K562 (cell line): ENCODE measurements at regions not wholly inside any gene's neighbourhood (a gene's known extent, or its start where the extent isn't known, plus 50 kb on each side); places are given as distances from the start of the nearest gene placed in this dataset.

ENCODE experiments used
- ATAC-seq: fragments of 200-7000 bp; cut with Tn5 transposase; 3 replicates; pipeline ENCODE4 v1.9.1; 2020; ENCODE audit warnings: moderate library complexity
- BruUV-seq: library from RNA; stranded (reverse); fragments of 400-500 nt; replicated peaks from 2 replicates; lab custom pipeline; 2021; lab: Mats Ljungman, UMichigan
- CTCF ChIA-PET: fragments of 300-600 bp; formaldehyde crosslinking; extraction: SDS; loops from one replicate; lab custom pipeline; 2021; ENCODE audit warnings: low intra/inter-chr PET ratio; lab: Yijun Ruan, JAX
- POLR2A ChIA-PET: fragments of 300-600, 350-650 bp; sonication (Branson Sonifier 250); formaldehyde crosslinking; extraction: SDS; loops from one replicate; lab custom pipeline; 2021; ENCODE audit warnings: antibody characterized with exemption, inconsistent platforms; lab: Yijun Ruan, JAX
- DNase-seq, 4 experiments: peaks; one replicate each; pipeline versions ENCODE4 v3.0.0 to v3.0.0-alpha.2; 2011 to 2018; ENCODE audit warnings: low spot score in 3 of 4, mixed read lengths in 3 of 4; ENCODE audit errors: extremely low read depth in 1 of 4
- FAIRE-seq: peaks from 2 replicates; lab custom pipeline; 2011; peaks lifted over from hg19 to GRCh38; lab: Jason Lieb, UNC
- H2AFZ ChIP-seq: 2 replicates; pipeline ENCODE4 v1.6.0; 2011; ENCODE audit warnings: low read depth, low read length, control low read depth, inconsistent platforms
- H3K27ac ChIP-seq: fragments of 200-600 bp; 3 replicates; pipeline ENCODE4 v1.8.0; 2011; ENCODE audit warnings: low read depth, mild to moderate bottlenecking, control low read depth, inconsistent platforms, low read length, moderate library complexity, mixed read lengths; ENCODE audit errors: extremely low read depth
- H3K27me3 ChIP-seq, 2 experiments: fragments of 300-600 bp in 1 of 2; 2 replicates in 1 of 2; 3 replicates in 1 of 2; pipeline versions ENCODE4 v1.6.0 to v1.8.0; 2011; ENCODE audit warnings: inconsistent platforms in 2 of 2, low read length in 2 of 2, mild to moderate bottlenecking in 1 of 2, mixed read lengths in 1 of 2, moderate library complexity in 1 of 2; ENCODE audit not compliant: control insufficient read depth in 2 of 2, insufficient read depth in 2 of 2
- H3K36me3 ChIP-seq: fragments of 300-600 bp; 3 replicates; pipeline ENCODE4 v1.8.0; 2011; ENCODE audit warnings: mild to moderate bottlenecking, low read length, inconsistent platforms; ENCODE audit not compliant: control insufficient read depth, insufficient read depth
- H3K4me1 ChIP-seq, 2 experiments: fragments of 200-600 bp in 1 of 2; replicated peaks in 1 of 2; 2 replicates in 1 of 2; 3 replicates in 1 of 2; pipeline versions ENCODE4 v1.5.1 to v1.8.0; 2011; ENCODE audit warnings: inconsistent platforms in 2 of 2, low read length in 2 of 2, mild to moderate bottlenecking in 1 of 2, mixed read lengths in 1 of 2, moderate library complexity in 1 of 2; ENCODE audit not compliant: control insufficient read depth in 2 of 2, insufficient read depth in 2 of 2
- H3K4me2 ChIP-seq: 2 replicates; pipeline ENCODE4 v1.6.1; 2011; ENCODE audit warnings: low read length, control low read depth, inconsistent platforms, mixed read lengths; ENCODE audit not compliant: insufficient read depth
- H3K4me3 ChIP-seq: fragments of 200-600 bp; sonication (generic), shearing (Covaris generic); 2 replicates; pipeline ENCODE4 v1.5.1; 2016; ENCODE audit warnings: control low read depth, inconsistent platforms
- H3K79me2 ChIP-seq: fragments of 200-600 bp; 3 replicates; pipeline ENCODE4 v1.8.0; 2011; ENCODE audit warnings: low read length, inconsistent platforms; ENCODE audit not compliant: control insufficient read depth, insufficient read depth
- H3K9ac ChIP-seq, 2 experiments: 2 replicates each; pipeline versions ENCODE4 v1.6.0 to v1.6.1; 2011; ENCODE audit warnings: low read depth in 2 of 2, low read length in 2 of 2, control low read depth in 1 of 2, inconsistent platforms in 1 of 2, mild to moderate bottlenecking in 1 of 2, mixed read lengths in 1 of 2; ENCODE audit not compliant: insufficient read depth in 1 of 2
- H3K9me1 ChIP-seq: one replicate; pipeline ENCODE4 v1.6.0; 2011; ENCODE audit warnings: inconsistent platforms, mild to moderate bottlenecking, low read length, moderate library complexity; ENCODE audit not compliant: control insufficient read depth, insufficient read depth
- H3K9me3 ChIP-seq: replicated peaks from 2 replicates; pipeline ENCODE4 v1.5.1; 2011; ENCODE audit warnings: low read depth, low read length, inconsistent platforms; ENCODE audit not compliant: control insufficient read depth, insufficient read depth
- H4K20me1 ChIP-seq: replicated peaks from 2 replicates; pipeline ENCODE4 v1.6.1; 2011; ENCODE audit warnings: low read length, inconsistent platforms, mixed read lengths; ENCODE audit not compliant: control insufficient read depth, insufficient read depth
- CC2D1A ChIP-seq: fragments of 450-650 bp; IDR thresholded peaks from 2 replicates; pipeline ENCODE4 v1.6.1; 2017; ENCODE audit warnings: mild to moderate bottlenecking
- CSDE1 ChIP-seq, 2 experiments: fragments of 450-650 bp; IDR thresholded peaks; 2 replicates each; pipeline ENCODE4 v1.6.1; 2016; ENCODE audit warnings: mild to moderate bottlenecking in 1 of 2
- GTF2F1 ChIP-seq: IDR thresholded peaks from 2 replicates; pipeline ENCODE4 v1.6.1; 2011; ENCODE audit warnings: low read depth, low read length, improper control_type of control experiment
- KAT8 ChIP-seq: fragments of 450-650 bp; IDR thresholded peaks from 2 replicates; pipeline ENCODE4 v1.6.1; 2016; ENCODE audit warnings: low read depth, mild to moderate bottlenecking
- MAFK ChIP-seq: IDR thresholded peaks from 2 replicates; pipeline ENCODE4 v1.6.1; 2011; ENCODE audit warnings: low read length, improper control_type of control experiment
- MCM7 ChIP-seq, 2 experiments: fragments of 450-650 bp; IDR thresholded peaks; 2 replicates each; pipeline ENCODE4 v1.6.1; 2016 to 2018
- MED1 ChIP-seq: sonication (generic); formaldehyde crosslinking; IDR thresholded peaks from 2 replicates; pipeline ENCODE4 v1.8.1; 2023; ENCODE audit warnings: missing genetic modification reagents, borderline replicate concordance
- NRF1 ChIP-seq, 2 experiments: fragments of 450-650 bp; IDR thresholded peaks in 1 of 2; conservative IDR thresholded peaks in 1 of 2; 2 replicates each; pipeline ENCODE4 v1.6.1; 2014; ENCODE audit warnings: mild to moderate bottlenecking in 2 of 2
- POLR3G ChIP-seq: IDR thresholded peaks from 2 replicates; pipeline ENCODE4 v1.6.1; 2011; ENCODE audit not compliant: insufficient read length, insufficient replicate concordance; ENCODE audit errors: extremely low read depth
- RFX5 ChIP-seq: IDR thresholded peaks from 2 replicates; pipeline ENCODE4 v1.6.1; 2011; ENCODE audit warnings: low read depth, mild to moderate bottlenecking, improper control_type of control experiment, low read length
- TBL1XR1 ChIP-seq, 2 experiments: IDR thresholded peaks; 2 replicates each; pipeline ENCODE4 v1.6.1; 2012; ENCODE audit warnings: improper control_type of control experiment in 2 of 2, low read length in 2 of 2, mild to moderate bottlenecking in 1 of 2
- TCFL5 ChIP-seq: fragments of 250-450 bp; sonication (Bioruptor Pico); conservative IDR thresholded peaks from 2 replicates; pipeline ENCODE4 v1.6.1; 2021; ENCODE audit warnings: mild to moderate bottlenecking, moderate library complexity, matching md5 sums
- ZC3H11A ChIP-seq: IDR thresholded peaks from 2 replicates; pipeline ENCODE4 v1.6.1; 2012; ENCODE audit warnings: low read depth, low read length, improper control_type of control experiment
- ZNF175 ChIP-seq: fragments of 200-800 bp; sonication (Bioruptor generic); IDR thresholded peaks from 2 replicates; pipeline ENCODE4 v1.6.1; 2016; ENCODE audit warnings: low read depth, mild to moderate bottlenecking, missing genetic modification characterization, missing compliant biosample characterization
- ZNF584 ChIP-seq: fragments of 200-800 bp; sonication (Bioruptor generic); IDR thresholded peaks from 2 replicates; pipeline ENCODE4 v1.6.1; 2016; ENCODE audit warnings: low read depth, mild to moderate bottlenecking, missing genetic modification characterization, missing compliant biosample characterization
- WGBS: fragments of 100-300 bp; shearing (Covaris generic); methylation state at CpG from one replicate; pipeline ENCODE4 v1.1.6; 2016; ENCODE audit warnings: low coverage, mixed read lengths; ENCODE audit not compliant: insufficient coverage; ENCODE audit errors: missing lambda C conversion rate; 5-methylcytosine and 5-hydroxymethylcytosine counted together
- in situ Hi-C: fragments of 300-500 bp; cut with MboI; formaldehyde crosslinking; loops from 4 replicates; pipeline ENCODE4 v1.15.0; 2018; ENCODE audit warnings: inconsistent platforms, mixed read lengths
- intact Hi-C: fragments of 100-400 bp; cut with micrococcal nuclease; formaldehyde crosslinking; loops from 2 replicates; pipeline ENCODE4 v1.14.2; 2022
- TF ChIP-seq, protein P1 (sequence below): fragments of 250-450 bp; sonication (Bioruptor Pico); IDR thresholded peaks from 2 replicates; pipeline ENCODE4 v1.5.0; 2021
- TF ChIP-seq, protein P2 (sequence below): fragments of 250-450 bp; sonication (Bioruptor Pico); IDR thresholded peaks from 2 replicates; pipeline ENCODE4 v1.5.0; 2021; ENCODE audit warnings: mild to moderate bottlenecking, borderline replicate concordance
- TF ChIP-seq, protein P3 (sequence below): fragments of 450-650 bp; formaldehyde crosslinking; IDR thresholded peaks from 2 replicates; pipeline ENCODE4 v1.4.0; 2020; ENCODE audit warnings: mild to moderate bottlenecking, mixed read lengths

GRCh38 chr9:107975426-107976010 is 485.9 kb upstream of the KLF4 start:
- Histone ChIP-seq H4K20me1 (no peaks in the 10 kb centered on the region), H3K4me3 (no peak overlapping the region), H3K4me1 (no peaks in the 10 kb centered on the region), H2AFZ (no peak overlapping the region), H3K9ac (no peak overlapping the region), H3K36me3 (no peaks in the 10 kb centered on the region), H3K4me2 (no peak overlapping the region), H3K79me2 (no peaks in the 10 kb centered on the region), H3K9me1 (no peaks in the 10 kb centered on the region), H3K27me3 (peaks cover 2 to 6% of the 10 kb centered on the region in 2 experiments; a peak in 3 of 5 replicates), H3K9me3 (no peaks in the 10 kb centered on the region), H3K27ac (no peak overlapping the region)
- intact Hi-C loops: no loop called here
- TF ChIP-seq CSDE1 (IDR thresholded peaks at IDR 0.05) (no peak), MED1 (no peak), CC2D1A (no peak), TBL1XR1 (IDR thresholded peaks at IDR 0.05; ENCODE audit: low read length in 2 of 2) (no peak), NRF1 (conservative IDR thresholded peaks at IDR 0.05 in 1 of 2, IDR thresholded peaks at IDR 0.05 in 1 of 2) (no peak), TCFL5 (no peak), RFX5 (no peak), ZC3H11A (no peak), ZNF175 (no peak), POLR3G (no peak), MCM7 (IDR thresholded peaks at IDR 0.05) (no peak), MAFK (no peak), GTF2F1 (no peak), ZNF584 (CRISPR knock-in tag) (no peak), KAT8 (no peak)
- TF ChIP-seq, protein P1, sequence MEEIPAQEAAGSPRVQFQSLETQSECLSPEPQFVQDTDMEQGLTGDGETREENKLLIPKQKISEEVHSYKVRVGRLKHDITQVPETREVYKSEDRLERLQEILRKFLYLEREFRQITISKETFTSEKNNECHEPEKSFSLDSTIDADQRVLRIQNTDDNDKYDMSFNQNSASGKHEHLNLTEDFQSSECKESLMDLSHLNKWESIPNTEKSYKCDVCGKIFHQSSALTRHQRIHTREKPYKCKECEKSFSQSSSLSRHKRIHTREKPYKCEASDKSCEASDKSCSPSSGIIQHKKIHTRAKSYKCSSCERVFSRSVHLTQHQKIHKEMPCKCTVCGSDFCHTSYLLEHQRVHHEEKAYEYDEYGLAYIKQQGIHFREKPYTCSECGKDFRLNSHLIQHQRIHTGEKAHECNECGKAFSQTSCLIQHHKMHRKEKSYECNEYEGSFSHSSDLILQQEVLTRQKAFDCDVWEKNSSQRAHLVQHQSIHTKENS (CRISPR knock-in tag): no peak
- TF ChIP-seq, protein P2, sequence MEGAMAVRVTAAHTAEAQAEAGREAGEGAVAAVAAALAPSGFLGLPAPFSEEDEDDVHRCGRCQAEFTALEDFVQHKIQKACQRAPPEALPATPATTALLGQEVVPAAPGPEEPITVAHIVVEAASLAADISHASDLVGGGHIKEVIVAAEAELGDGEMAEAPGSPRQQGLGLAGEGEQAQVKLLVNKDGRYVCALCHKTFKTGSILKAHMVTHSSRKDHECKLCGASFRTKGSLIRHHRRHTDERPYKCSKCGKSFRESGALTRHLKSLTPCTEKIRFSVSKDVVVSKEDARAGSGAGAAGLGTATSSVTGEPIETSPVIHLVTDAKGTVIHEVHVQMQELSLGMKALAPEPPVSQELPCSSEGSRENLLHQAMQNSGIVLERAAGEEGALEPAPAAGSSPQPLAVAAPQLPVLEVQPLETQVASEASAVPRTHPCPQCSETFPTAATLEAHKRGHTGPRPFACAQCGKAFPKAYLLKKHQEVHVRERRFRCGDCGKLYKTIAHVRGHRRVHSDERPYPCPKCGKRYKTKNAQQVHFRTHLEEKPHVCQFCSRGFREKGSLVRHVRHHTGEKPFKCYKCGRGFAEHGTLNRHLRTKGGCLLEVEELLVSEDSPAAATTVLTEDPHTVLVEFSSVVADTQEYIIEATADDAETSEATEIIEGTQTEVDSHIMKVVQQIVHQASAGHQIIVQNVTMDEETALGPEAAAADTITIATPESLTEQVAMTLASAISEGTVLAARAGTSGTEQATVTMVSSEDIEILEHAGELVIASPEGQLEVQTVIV (CRISPR knock-in tag): no peak
- TF ChIP-seq, protein P3, sequence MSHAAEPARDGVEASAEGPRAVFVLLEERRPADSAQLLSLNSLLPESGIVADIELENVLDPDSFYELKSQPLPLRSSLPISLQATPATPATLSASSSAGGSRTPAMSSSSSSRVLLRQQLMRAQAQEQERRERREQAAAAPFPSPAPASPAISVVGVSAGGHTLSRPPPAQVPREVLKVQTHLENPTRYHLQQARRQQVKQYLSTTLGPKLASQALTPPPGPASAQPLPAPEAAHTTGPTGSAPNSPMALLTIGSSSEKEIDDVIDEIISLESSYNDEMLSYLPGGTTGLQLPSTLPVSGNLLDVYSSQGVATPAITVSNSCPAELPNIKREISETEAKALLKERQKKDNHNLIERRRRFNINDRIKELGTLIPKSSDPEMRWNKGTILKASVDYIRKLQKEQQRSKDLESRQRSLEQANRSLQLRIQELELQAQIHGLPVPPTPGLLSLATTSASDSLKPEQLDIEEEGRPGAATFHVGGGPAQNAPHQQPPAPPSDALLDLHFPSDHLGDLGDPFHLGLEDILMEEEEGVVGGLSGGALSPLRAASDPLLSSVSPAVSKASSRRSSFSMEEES: no peak
- FAIRE-seq: no peak
- 0% methylated on average over 5 of the region's 5 CpGs for WGBS
- BruUV-seq: no TSS peak
- no peak for DNase-seq
- ATAC-seq: no peak
- ChIA-PET POLR2A (interaction anchor here (0.5 kb wide), 1 partner anchor 27 kb away, joined by 4 read pairs; no protein-coding TSS in a partner anchor), CTCF (no interaction called here)
- in situ Hi-C loops: no loop called here
